ENCODE measurements at regions not wholly inside any gene's neighbourhood (a gene's known extent, or its start where the extent isn't known, plus 50 kb on each side); places are given as distances from the start of the nearest gene placed in this dataset.

DNA sequence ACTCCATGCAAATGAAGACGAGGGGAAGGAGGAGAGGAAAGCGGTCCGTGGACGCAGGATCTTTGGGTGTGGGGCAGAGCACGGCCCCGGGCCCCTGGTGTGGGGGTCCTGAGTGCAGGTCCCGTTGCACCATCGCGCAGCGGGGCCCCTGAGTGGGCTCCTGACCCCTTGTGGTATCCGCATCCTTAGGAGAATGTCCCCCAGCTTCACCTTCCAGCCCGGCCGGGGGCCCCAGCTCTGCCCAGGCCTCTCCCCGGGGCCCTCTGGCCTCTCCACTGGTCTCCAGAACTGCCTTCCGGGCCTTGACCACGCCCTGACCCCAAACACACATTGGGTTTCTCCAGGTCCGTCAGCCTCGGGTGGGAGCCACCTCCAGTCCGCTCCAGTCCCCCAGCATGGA lies 431.8 kb upstream of the SALL3 start:
- TF ChIP-seq, protein P1, sequence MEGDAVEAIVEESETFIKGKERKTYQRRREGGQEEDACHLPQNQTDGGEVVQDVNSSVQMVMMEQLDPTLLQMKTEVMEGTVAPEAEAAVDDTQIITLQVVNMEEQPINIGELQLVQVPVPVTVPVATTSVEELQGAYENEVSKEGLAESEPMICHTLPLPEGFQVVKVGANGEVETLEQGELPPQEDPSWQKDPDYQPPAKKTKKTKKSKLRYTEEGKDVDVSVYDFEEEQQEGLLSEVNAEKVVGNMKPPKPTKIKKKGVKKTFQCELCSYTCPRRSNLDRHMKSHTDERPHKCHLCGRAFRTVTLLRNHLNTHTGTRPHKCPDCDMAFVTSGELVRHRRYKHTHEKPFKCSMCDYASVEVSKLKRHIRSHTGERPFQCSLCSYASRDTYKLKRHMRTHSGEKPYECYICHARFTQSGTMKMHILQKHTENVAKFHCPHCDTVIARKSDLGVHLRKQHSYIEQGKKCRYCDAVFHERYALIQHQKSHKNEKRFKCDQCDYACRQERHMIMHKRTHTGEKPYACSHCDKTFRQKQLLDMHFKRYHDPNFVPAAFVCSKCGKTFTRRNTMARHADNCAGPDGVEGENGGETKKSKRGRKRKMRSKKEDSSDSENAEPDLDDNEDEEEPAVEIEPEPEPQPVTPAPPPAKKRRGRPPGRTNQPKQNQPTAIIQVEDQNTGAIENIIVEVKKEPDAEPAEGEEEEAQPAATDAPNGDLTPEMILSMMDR (conservative IDR thresholded peaks at IDR 0.05; ENCODE audit: low read length) = no peak
- no peak for DNase-seq (ENCODE audit: low read depth)

DNA sequence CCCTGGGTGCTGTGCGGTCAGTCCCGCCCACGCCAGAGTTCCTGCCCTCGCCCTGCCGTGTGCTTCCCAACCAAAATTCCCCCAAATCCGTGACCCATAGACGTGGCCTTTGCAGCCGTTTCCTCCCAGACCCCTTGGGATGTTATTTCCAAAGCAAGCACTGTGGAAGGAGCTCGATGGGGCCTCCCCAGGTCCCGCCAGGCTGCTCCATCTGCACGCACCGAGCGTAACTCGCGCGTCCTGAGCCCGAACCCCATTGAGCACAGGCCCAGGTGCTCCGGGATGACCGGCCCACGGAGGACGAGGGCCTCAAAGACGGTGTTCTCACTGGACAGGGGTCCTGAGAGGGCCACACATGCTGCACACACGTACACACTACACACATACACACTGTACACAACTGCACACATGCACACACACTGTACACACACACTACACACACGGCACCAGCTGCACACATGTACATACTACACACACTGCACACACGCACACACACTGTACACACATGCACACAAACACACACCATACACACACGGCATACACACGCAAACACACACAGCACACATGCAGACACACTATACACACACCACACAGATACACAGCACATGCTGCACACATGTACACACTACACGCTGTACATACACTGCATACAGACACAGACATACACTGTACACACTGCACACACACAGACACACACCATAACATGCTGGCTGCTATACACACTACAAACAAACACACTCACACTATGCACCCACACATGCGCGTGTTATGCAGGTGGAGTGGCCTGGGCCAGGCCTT lies 431.2 kb upstream of the SALL3 start:
- TF ChIP-seq, protein P1 (conservative IDR thresholded peaks at IDR 0.05; ENCODE audit: low read length) = no peak
- H3K4me3 ChIP-seq (ENCODE audit: low read length) = no peak overlapping the region
- DNase-seq (ENCODE audit: low read depth) = no peak

More for the DNA sequence above, 431.8 kb upstream of the SALL3 start:
- no peak overlapping the region for H3K4me3 ChIP-seq (ENCODE audit: low read length)

DNA sequence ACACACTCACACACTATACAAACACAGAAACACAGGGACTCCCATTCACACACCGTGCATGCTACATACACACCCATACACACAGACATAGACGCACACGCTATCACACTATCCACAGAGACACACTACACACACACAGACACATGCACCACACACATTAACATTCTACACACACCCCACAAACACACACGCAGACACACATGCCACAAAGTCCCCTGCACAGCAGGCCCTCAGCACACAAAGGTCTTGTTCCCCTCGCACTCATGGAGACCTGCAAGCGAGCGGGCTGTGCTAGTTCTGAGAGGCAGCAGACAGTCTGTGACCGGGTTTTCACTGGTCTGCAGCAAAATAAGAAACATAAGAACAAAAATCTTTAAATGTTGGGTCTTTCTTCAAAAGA lies 429.6 kb upstream of the SALL3 start:
- TF ChIP-seq, protein P1 (conservative IDR thresholded peaks at IDR 0.05; ENCODE audit: low read length) = no peak
- H3K4me3 ChIP-seq (ENCODE audit: low read length) = no peak overlapping the region
- DNase-seq (ENCODE audit: low read depth) = no peak

DNA sequence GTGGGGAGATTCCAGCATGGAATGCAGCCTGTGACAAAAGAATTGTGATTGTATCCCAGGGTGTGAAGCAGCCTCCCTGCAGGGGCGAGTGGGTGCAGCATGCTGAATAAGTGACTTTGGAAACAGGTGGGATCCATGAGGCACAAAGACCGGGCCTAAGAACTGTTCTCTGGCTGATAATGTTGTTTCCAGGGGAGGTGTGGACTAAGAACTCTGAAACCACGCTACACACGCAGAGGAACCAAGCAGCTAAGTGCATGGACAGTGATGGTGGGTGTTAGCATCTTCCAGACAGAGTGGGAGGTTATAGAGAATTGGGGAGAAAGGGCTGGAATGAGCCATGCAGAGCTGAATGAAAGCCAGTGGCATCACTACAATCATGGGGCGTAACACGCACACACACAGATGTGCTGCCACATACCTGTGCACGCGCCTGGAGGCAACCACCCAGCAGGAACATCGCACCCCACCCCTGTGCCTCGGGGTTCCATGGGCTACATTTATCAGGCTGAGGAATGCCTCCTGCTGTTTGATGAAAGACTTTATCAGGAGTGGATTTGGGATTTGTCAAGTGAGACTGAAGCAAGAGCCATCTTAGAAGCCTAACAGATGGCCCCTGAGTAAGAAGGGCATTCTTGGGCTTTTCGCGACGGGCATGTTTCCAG lies 424.5 kb upstream of the SALL3 start:
- H3K4me3 ChIP-seq (ENCODE audit: low read length) = no peak overlapping the region
- no peak for DNase-seq (ENCODE audit: low read depth)
- TF ChIP-seq, protein P1 (conservative IDR thresholded peaks at IDR 0.05; ENCODE audit: low read length) = no peak

DNA sequence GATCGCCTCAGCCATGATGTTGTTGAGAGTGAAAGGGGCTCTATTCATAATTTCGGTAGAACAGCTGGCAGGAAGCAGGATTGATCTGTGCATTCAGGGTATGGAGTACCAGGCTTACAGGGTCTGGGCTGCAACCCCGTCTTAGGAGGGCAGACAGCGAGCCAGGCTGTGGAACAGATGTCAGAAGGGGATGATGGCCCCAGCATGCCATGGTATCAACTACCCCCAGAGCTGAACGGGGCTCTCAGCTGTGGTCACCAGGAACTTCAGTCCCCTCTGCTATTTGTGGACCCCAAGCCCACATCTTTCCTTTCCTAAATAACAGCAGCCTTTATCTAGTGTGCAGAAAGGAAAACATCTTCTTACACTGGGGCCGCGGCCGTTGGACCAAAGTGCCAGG lies 422.2 kb upstream of the SALL3 start:
- TF ChIP-seq, protein P1 (conservative IDR thresholded peaks at IDR 0.05; ENCODE audit: low read length) = no peak
- no peak overlapping the region for H3K4me3 ChIP-seq (ENCODE audit: low read length)
- no peak for DNase-seq (ENCODE audit: low read depth)

DNA sequence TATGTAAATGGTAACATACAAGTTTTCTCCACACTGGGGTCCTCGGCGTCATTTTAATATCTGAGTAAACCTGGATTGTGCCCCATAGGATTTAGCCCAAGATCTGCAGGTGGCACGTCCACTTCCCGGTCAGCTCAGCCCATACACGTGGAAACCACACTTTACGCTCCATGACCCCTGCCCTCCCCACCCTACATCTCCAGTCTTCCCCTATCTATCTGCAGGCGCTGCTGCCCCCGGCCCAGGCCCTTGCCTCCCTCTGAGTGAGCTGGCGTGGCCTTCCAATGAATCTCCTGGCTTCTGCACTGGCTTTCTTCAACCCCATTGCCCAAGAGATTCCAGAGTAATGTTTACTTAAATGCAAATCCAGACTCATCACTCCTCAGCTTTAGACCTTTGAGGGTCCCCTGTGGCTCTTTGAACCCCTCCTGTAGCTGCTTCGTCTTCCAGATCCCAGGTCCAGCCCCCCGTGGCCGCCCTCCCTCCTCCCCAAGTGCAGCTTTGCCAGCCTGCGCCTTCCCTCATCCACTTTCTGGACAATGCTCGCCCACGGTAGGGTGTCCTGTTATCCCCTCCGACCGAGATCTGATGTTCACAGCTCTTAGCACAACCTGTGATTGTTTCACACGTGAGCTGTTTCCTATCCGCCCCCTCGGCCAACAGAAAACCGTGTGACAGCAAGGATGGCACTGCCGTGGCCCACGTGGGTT lies 421.4 kb upstream of the SALL3 start:
- TF ChIP-seq, protein P1 (conservative IDR thresholded peaks at IDR 0.05; ENCODE audit: low read length) = no peak
- H3K4me3 ChIP-seq (ENCODE audit: low read length) = no peak overlapping the region
- no peak for DNase-seq (ENCODE audit: low read depth)

Measured in AG10803 (cell line).